Globus pallidus (tissue), 1 donor: ENCODE measurements at regions not wholly inside any gene's neighbourhood (a gene's known extent, or its start where the extent isn't known, plus 50 kb on each side); places are given as distances from the start of the nearest gene placed in this dataset.

Experiments
- DNase-seq: peaks from one replicate; pipeline ENCODE4 v3.0.0-alpha.2; 2015; ENCODE audit warnings: low spot score

GRCh38 chr12:74910831-74911230 lies 298.8 kb downstream of the KCNC2 start:
- no peak for DNase-seq

GRCh38 chr12:74914378-74914777 lies 295.3 kb downstream of the KCNC2 start:
- DNase-seq: no peak

- DNase-seq: no peak
Measured at GRCh38 chr12:74915718-74916117, 293.9 kb downstream of the KCNC2 start.

GRCh38 chr12:74917743-74918142 lies 291.9 kb downstream of the KCNC2 start:
- no peak for DNase-seq

GRCh38 chr12:74918291-74918690 lies 291.3 kb downstream of the KCNC2 start:
- no peak for DNase-seq

GRCh38 chr12:74922117-74922516 lies 287.5 kb downstream of the KCNC2 start:
- DNase-seq: no peak

- DNase-seq: no peak
Measured at GRCh38 chr12:74922642-74923041, 287.0 kb downstream of the KCNC2 start.

GRCh38 chr12:74941670-74942069 lies 268.0 kb downstream of the KCNC2 start:
- DNase-seq: no peak

GRCh38 chr12:74945771-74946198 lies 263.9 kb downstream of the KCNC2 start:
- DNase-seq: no peak

- DNase-seq: no peak
Measured at GRCh38 chr12:74953697-74954096, 255.9 kb downstream of the KCNC2 start.

GRCh38 chr12:74957231-74957630 lies 252.4 kb downstream of the KCNC2 start:
- DNase-seq: no peak

GRCh38 chr12:74957634-74958033 lies 252.0 kb downstream of the KCNC2 start:
- no peak for DNase-seq

- no peak for DNase-seq
Measured at GRCh38 chr12:74959657-74960056, 250.0 kb downstream of the KCNC2 start.

- DNase-seq: no peak
Measured at GRCh38 chr12:74963304-74963703, 246.3 kb downstream of the KCNC2 start.

GRCh38 chr12:74963867-74964331 lies 245.7 kb downstream of the KCNC2 start:
- no peak for DNase-seq

- no peak for DNase-seq
Measured at GRCh38 chr12:74964390-74964789, 245.2 kb downstream of the KCNC2 start.

- DNase-seq: no peak
Measured at GRCh38 chr12:74971201-74971600, 238.4 kb downstream of the KCNC2 start.

GRCh38 chr12:74977832-74978481 lies 231.7 kb downstream of the KCNC2 start:
- no peak for DNase-seq

- DNase-seq: no peak
Measured at GRCh38 chr12:74980510-74980909, 229.1 kb downstream of the KCNC2 start.

GRCh38 chr12:74981541-74981940 lies 228.1 kb downstream of the KCNC2 start:
- no peak for DNase-seq

GRCh38 chr12:74983917-74984316 lies 225.7 kb downstream of the KCNC2 start:
- no peak for DNase-seq

- DNase-seq: no peak
Measured at GRCh38 chr12:74984631-74985030, 225.0 kb downstream of the KCNC2 start.

- no peak for DNase-seq
Measured at GRCh38 chr12:74985293-74985985, 224.2 kb downstream of the KCNC2 start.

GRCh38 chr12:74985986-74986319 lies 223.7 kb downstream of the KCNC2 start:
- DNase-seq: no peak
